PC-3 (cell line): ENCODE measurements at regions not wholly inside any gene's neighbourhood (a gene's known extent, or its start where the extent isn't known, plus 50 kb on each side); places are given as distances from the start of the nearest gene placed in this dataset.
A peak's percentile ranks its signal among the peaks of the same experiment; 100 is the strongest.

Experiments
- ATAC-seq: fragments of 200-7000 bp; cut with Tn5 transposase; 2 replicates; pipeline ENCODE4 v1.9.1; 2020; ENCODE audit warnings: mild to moderate bottlenecking, moderate library complexity
- BruUV-seq: library from RNA; stranded (reverse); fragments of 400-500 nt; replicated peaks from 2 replicates; lab custom pipeline; 2021; lab: Mats Ljungman, UMichigan
- CTCF ChIA-PET: fragments of 300-600 bp; sonication (Branson Sonifier 250); formaldehyde crosslinking; loops from one replicate; lab custom pipeline; 2022; ENCODE audit warnings: antibody characterized with exemption; lab: Charles Lee
- POLR2A ChIA-PET: fragments of 300-600 bp; sonication (Branson Sonifier 250); formaldehyde crosslinking; loops from one replicate; lab custom pipeline; 2022; ENCODE audit warnings: antibody characterized with exemption; ENCODE audit not compliant: unreplicated experiment; lab: Charles Lee
- DNase-seq: peaks from one replicate; pipeline ENCODE4 v3.0.0-alpha.2; 2015
- H2AFZ ChIP-seq: fragments of 300-600 bp; sonication (generic); 2 replicates; pipeline ENCODE4 v1.6.0; 2016; ENCODE audit warnings: antibody characterized with exemption, low read length
- H3F3A ChIP-seq: fragments of 300-600 bp; sonication (generic); one replicate; pipeline ENCODE4 v1.6.0; 2017; ENCODE audit warnings: antibody characterized with exemption, low read length, control low read depth, mild to moderate bottlenecking; ENCODE audit not compliant: unreplicated experiment
- H3K27ac ChIP-seq: fragments of 300-600 bp; sonication (generic); 2 replicates; pipeline ENCODE4 v1.5.1; 2016; ENCODE audit warnings: mild to moderate bottlenecking, low read length
- H3K27me3 ChIP-seq: fragments of 300-600 bp; sonication (generic); 2 replicates; pipeline ENCODE4 v1.6.1; 2016; ENCODE audit warnings: low read length, mixed read lengths
- H3K36me3 ChIP-seq: fragments of 300-600 bp; sonication (generic); 2 replicates; pipeline ENCODE4 v1.6.1; 2016; ENCODE audit warnings: low read depth, mixed run types, low read length, mixed read lengths
- H3K4me1 ChIP-seq: fragments of 300-600 bp; sonication (generic); 2 replicates; pipeline ENCODE4 v1.5.1; 2016; ENCODE audit warnings: low read length; ENCODE audit not compliant: insufficient read depth
- H3K4me2 ChIP-seq: fragments of 300-600 bp; sonication (generic); 2 replicates; pipeline ENCODE4 v1.6.0; 2016; ENCODE audit warnings: low read length
- H3K4me3 ChIP-seq: fragments of 300-600 bp; sonication (generic); 2 replicates; pipeline ENCODE4 v1.5.1; 2016; ENCODE audit warnings: mild to moderate bottlenecking, low read length, mixed read lengths
- H3K79me2 ChIP-seq: fragments of 300-600 bp; sonication (generic); 2 replicates; pipeline ENCODE4 v1.6.1; 2017; ENCODE audit warnings: low read length, mixed read lengths
- H3K9ac ChIP-seq: fragments of 300-600 bp; sonication (generic); 2 replicates; pipeline ENCODE4 v1.6.0; 2016; ENCODE audit warnings: mild to moderate bottlenecking, low read length
- H3K9me2 ChIP-seq: fragments of 300-600 bp; sonication (generic); replicated peaks from 2 replicates; pipeline ENCODE4 v1.6.1; 2016; ENCODE audit warnings: mixed run types, low read length, mixed read lengths
- H3K9me3 ChIP-seq: fragments of 300-600 bp; sonication (generic); 2 replicates; pipeline ENCODE4 v1.6.1; 2016; ENCODE audit warnings: low read length, mixed read lengths
- H4K20me1 ChIP-seq: fragments of 300-600 bp; sonication (generic); 2 replicates; pipeline ENCODE4 v1.6.1; 2016; ENCODE audit warnings: low read length, mixed read lengths
- EZH2 ChIP-seq: fragments of 300-600 bp; sonication (generic); IDR thresholded peaks from one replicate; pipeline ENCODE4 v1.6.1; 2017; ENCODE audit warnings: antibody characterized with exemption, mild to moderate bottlenecking, low read length; ENCODE audit not compliant: unreplicated experiment
- EZH2phosphoT487 ChIP-seq: fragments of 300-600 bp; sonication (generic); IDR thresholded peaks from 2 replicates; pipeline ENCODE4 v1.6.1; 2018; ENCODE audit warnings: mild to moderate bottlenecking, antibody characterized with exemption, low read length, borderline replicate concordance
- intact Hi-C: fragments of 100-400 bp; cut with micrococcal nuclease; formaldehyde crosslinking; loops from 2 replicates; pipeline ENCODE4 v1.9.0; 2023
- TF ChIP-seq, protein P1 (sequence below): fragments of 300-600 bp; sonication (generic); conservative IDR thresholded peaks from 2 replicates; pipeline ENCODE4 v1.5.1; 2017; ENCODE audit warnings: antibody characterized with exemption, low read depth, mild to moderate bottlenecking, low read length

DNA sequence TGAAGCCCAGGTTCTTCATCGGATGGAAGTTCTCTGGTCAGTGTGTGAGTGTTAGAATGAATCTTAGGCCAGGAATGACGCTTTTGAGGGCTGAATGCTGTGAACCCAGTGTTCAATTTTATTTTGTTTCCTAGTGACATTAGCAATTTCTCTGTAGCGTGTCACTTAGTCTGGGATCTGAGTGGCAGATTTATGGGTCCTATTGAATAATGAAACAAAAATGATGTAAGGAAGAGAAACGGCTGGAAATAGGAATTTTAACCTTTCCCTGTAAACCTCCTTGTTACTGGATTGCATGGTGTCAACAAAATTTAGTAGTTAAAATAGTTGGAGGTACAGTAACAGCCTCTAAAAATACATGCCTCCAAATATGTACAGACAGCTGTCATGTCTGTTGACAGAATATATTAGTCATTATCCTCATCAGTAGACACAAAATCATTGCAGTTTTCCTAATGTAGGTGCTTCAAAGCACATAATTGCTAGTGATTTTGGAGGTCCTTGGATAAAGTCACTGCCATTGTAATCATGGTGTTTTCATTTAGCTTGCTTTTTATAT, 223.8 kb upstream of the SPRED2 start:
- ChIA-PET CTCF (no interaction called here), POLR2A (interaction anchor here (0.6 kb wide), 1 partner anchor 1859 kb away, joined by 3 read pairs; no protein-coding TSS in a partner anchor)
- no peaks in the 10 kb centered on the region for H4K20me1 ChIP-seq
- intact Hi-C loops: no loop called here
- peaks cover 20% of the 10 kb centered on the region for H3K4me1 ChIP-seq
- H3K4me3 ChIP-seq: no peak overlapping the region
- H3K27ac ChIP-seq: no peak overlapping the region
- ATAC-seq: peak; percentile 71
- H3K9ac ChIP-seq: no peak overlapping the region
- H3K4me2 ChIP-seq: peak overlapping the region; percentile 22; the same call in 1 of the 2 replicates
- no peaks in the 10 kb centered on the region for H3K27me3 ChIP-seq
- TF ChIP-seq, protein P1, sequence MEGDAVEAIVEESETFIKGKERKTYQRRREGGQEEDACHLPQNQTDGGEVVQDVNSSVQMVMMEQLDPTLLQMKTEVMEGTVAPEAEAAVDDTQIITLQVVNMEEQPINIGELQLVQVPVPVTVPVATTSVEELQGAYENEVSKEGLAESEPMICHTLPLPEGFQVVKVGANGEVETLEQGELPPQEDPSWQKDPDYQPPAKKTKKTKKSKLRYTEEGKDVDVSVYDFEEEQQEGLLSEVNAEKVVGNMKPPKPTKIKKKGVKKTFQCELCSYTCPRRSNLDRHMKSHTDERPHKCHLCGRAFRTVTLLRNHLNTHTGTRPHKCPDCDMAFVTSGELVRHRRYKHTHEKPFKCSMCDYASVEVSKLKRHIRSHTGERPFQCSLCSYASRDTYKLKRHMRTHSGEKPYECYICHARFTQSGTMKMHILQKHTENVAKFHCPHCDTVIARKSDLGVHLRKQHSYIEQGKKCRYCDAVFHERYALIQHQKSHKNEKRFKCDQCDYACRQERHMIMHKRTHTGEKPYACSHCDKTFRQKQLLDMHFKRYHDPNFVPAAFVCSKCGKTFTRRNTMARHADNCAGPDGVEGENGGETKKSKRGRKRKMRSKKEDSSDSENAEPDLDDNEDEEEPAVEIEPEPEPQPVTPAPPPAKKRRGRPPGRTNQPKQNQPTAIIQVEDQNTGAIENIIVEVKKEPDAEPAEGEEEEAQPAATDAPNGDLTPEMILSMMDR: no peak
- TF ChIP-seq EZH2phosphoT487 (no peak), EZH2 (no peak)
- no peaks in the 10 kb centered on the region for H3K9me3 ChIP-seq
- H2AFZ ChIP-seq: no peak overlapping the region
- no peaks in the 10 kb centered on the region for H3K9me2 ChIP-seq
- BruUV-seq: no TSS peak
- DNase-seq: peak; percentile 33
- no peaks in the 10 kb centered on the region for H3K36me3 ChIP-seq
- no peaks in the 10 kb centered on the region for H3K79me2 ChIP-seq
- no peaks in the 10 kb centered on the region for H3F3A ChIP-seq

DNA sequence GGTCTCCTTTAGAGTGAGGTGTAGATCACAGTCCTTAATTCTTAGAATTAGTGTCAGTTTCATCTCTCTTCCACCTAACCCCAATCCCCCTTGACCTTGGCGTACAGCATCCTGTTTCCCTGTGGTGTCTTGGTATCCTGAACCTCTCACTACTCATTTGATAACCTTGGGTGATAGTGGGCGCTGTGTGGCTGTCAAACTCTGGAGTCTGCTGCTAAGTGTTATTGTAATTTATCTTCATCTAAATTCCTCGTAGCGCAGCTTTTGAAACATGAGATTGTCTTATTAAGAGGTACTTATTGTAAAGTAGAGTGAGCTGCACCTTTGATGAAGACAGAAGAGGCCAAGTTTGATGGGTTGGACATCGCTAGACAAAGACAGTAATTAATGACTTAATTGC, 222.6 kb upstream of the SPRED2 start:
- no peak overlapping the region for H3K4me2 ChIP-seq
- no peak overlapping the region for H2AFZ ChIP-seq
- H3K27me3 ChIP-seq: no peaks in the 10 kb centered on the region
- DNase-seq (no peak), ATAC-seq (no peak)
- ChIA-PET POLR2A (no interaction called here), CTCF (no interaction called here)
- TF ChIP-seq EZH2: no peak
- TF ChIP-seq, protein P1: no peak
- TF ChIP-seq EZH2phosphoT487: no peak
- H3K79me2 ChIP-seq: no peaks in the 10 kb centered on the region
- no peak overlapping the region for H3K4me3 ChIP-seq
- no peaks in the 10 kb centered on the region for H3K36me3 ChIP-seq
- BruUV-seq: no TSS peak
- H3K27ac ChIP-seq: no peak overlapping the region
- H3K9me2 ChIP-seq: no peaks in the 10 kb centered on the region
- H3K4me1 ChIP-seq: peaks cover 20% of the 10 kb centered on the region
- intact Hi-C loops: no loop called here
- no peaks in the 10 kb centered on the region for H4K20me1 ChIP-seq
- no peaks in the 10 kb centered on the region for H3F3A ChIP-seq
- no peaks in the 10 kb centered on the region for H3K9me3 ChIP-seq
- H3K9ac ChIP-seq: no peak overlapping the region

DNA sequence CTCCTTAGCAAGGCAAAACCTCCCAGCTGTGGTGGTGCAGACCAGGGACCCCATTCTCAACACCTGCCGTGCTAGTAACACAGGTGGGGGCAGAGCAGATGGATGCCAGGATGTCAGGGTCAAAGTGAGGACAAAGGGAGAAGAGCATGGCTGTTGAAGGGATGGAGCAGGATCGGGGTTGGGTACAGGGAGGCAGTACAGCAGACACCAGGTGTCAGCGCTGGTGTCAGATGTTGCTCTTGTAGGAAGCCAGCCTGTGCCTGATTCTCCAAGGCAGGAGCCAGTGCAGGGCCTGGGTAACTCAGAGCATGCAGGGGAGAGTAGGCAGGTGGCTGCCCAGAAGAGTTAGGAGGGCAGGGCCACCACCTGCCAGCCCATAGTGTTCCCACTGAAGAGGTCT, 222.1 kb upstream of the SPRED2 start:
- H3K4me1 ChIP-seq: peaks cover 20% of the 10 kb centered on the region
- ATAC-seq: no peak
- intact Hi-C loops: no loop called here
- no peaks in the 10 kb centered on the region for H3K27me3 ChIP-seq
- no peaks in the 10 kb centered on the region for H4K20me1 ChIP-seq
- H3K4me3 ChIP-seq: no peak overlapping the region
- no peak overlapping the region for H3K4me2 ChIP-seq
- POLR2A ChIA-PET: no interaction called here
- no peak overlapping the region for H3K27ac ChIP-seq
- no peak for DNase-seq
- no TSS peak for BruUV-seq
- TF ChIP-seq, protein P1: no peak
- TF ChIP-seq EZH2phosphoT487: no peak
- no peak for TF ChIP-seq EZH2
- H3K9me2 ChIP-seq: no peaks in the 10 kb centered on the region
- H3F3A ChIP-seq: no peaks in the 10 kb centered on the region
- CTCF ChIA-PET: no interaction called here
- no peak overlapping the region for H3K9ac ChIP-seq
- no peaks in the 10 kb centered on the region for H3K9me3 ChIP-seq
- H3K36me3 ChIP-seq: no peaks in the 10 kb centered on the region
- H3K79me2 ChIP-seq: no peaks in the 10 kb centered on the region
- no peak overlapping the region for H2AFZ ChIP-seq
